Trophoblast cell (in vitro differentiated cells and primary cell): ENCODE measurements at regions not wholly inside any gene's neighbourhood (a gene's known extent, or its start where the extent isn't known, plus 50 kb on each side); places are given as distances from the start of the nearest gene placed in this dataset.

Source experiments
- DNase-seq, 2 donors: peaks; one replicate each; pipeline ENCODE4 v3.0.0-alpha.2; 2016
- H2AFZ ChIP-seq: 2 replicates; pipeline ENCODE4 v1.6.1; 2013; ENCODE audit warnings: low read length, moderate library complexity, mild to moderate bottlenecking; ENCODE audit not compliant: insufficient read depth, poor library complexity
- H2AK5ac ChIP-seq: 2 replicates; pipeline ENCODE4 v1.6.1; 2013; ENCODE audit warnings: mild to moderate bottlenecking, low read length
- H2BK120ac ChIP-seq: 2 replicates; pipeline ENCODE4 v1.6.1; 2013; ENCODE audit warnings: low read length, mild to moderate bottlenecking, moderate library complexity; ENCODE audit not compliant: insufficient read depth, poor library complexity
- H2BK12ac ChIP-seq: 2 replicates; pipeline ENCODE4 v1.6.1; 2013; ENCODE audit warnings: mild to moderate bottlenecking, low read length, moderate library complexity
- H2BK5ac ChIP-seq: 2 replicates; pipeline ENCODE4 v1.6.1; 2013; ENCODE audit warnings: low read length, low read depth, moderate library complexity, mild to moderate bottlenecking; ENCODE audit not compliant: poor library complexity
- H3K14ac ChIP-seq: 2 replicates; pipeline ENCODE4 v1.6.1; 2013; ENCODE audit warnings: mild to moderate bottlenecking, low read length
- H3K18ac ChIP-seq: 2 replicates; pipeline ENCODE4 v1.6.1; 2013; ENCODE audit warnings: mild to moderate bottlenecking, low read length
- H3K23ac ChIP-seq: 2 replicates; pipeline ENCODE4 v1.6.1; 2013; ENCODE audit warnings: low read length
- H3K27ac ChIP-seq: 2 replicates; pipeline ENCODE4 v1.5.1; 2013; ENCODE audit warnings: low read depth, mild to moderate bottlenecking, inconsistent platforms, low read length, moderate library complexity
- H3K27me3 ChIP-seq: 2 replicates; pipeline ENCODE4 v1.6.1; 2013; ENCODE audit warnings: inconsistent platforms, mild to moderate bottlenecking, low read length, moderate library complexity; ENCODE audit not compliant: insufficient read depth
- H3K36me3 ChIP-seq, 2 experiments: 1 replicate in 1 of 2; 2 replicates in 1 of 2; pipeline ENCODE4 v1.6.1; 2013; ENCODE audit warnings: low read length in 2 of 2, mild to moderate bottlenecking in 2 of 2, moderate library complexity in 1 of 2; ENCODE audit not compliant: insufficient read depth in 2 of 2, control insufficient read depth in 1 of 2
- H3K4ac ChIP-seq: 2 replicates; pipeline ENCODE4 v1.6.1; 2013; ENCODE audit warnings: low read depth, mild to moderate bottlenecking, low read length, moderate library complexity
- H3K4me1 ChIP-seq, 2 experiments: 1 replicate in 1 of 2; 2 replicates in 1 of 2; pipeline ENCODE4 v1.6.1; 2013; ENCODE audit warnings: low read length in 2 of 2, mild to moderate bottlenecking in 2 of 2, moderate library complexity in 1 of 2; ENCODE audit not compliant: insufficient read depth in 2 of 2, control insufficient read depth in 1 of 2
- H3K4me2 ChIP-seq: 2 replicates; pipeline ENCODE4 v1.6.1; 2013; ENCODE audit warnings: inconsistent platforms, mild to moderate bottlenecking, low read length, moderate library complexity
- H3K4me3 ChIP-seq: 2 replicates; pipeline ENCODE4 v1.5.1; 2013; ENCODE audit warnings: mild to moderate bottlenecking, low read depth, low read length, inconsistent platforms
- H3K79me1 ChIP-seq: one replicate; pipeline ENCODE4 v1.6.1; 2013; ENCODE audit warnings: low read length
- H3K79me2 ChIP-seq: 2 replicates; pipeline ENCODE4 v1.6.1; 2013; ENCODE audit warnings: low read length, mild to moderate bottlenecking; ENCODE audit not compliant: control insufficient read depth, insufficient read depth, poor library complexity
- H3K9ac ChIP-seq: 2 replicates; pipeline ENCODE4 v1.6.1; 2013; ENCODE audit warnings: mild to moderate bottlenecking, low read length
- H3K9me3 ChIP-seq: 2 replicates; pipeline ENCODE4 v1.6.1; 2013; ENCODE audit warnings: low read depth, mild to moderate bottlenecking, control low read depth, inconsistent platforms, low read length; ENCODE audit not compliant: insufficient read depth
- H4K12ac ChIP-seq: 2 replicates; pipeline ENCODE4 v1.6.1; 2013; ENCODE audit warnings: low read depth, mild to moderate bottlenecking, low read length, moderate library complexity
- H4K8ac ChIP-seq: 2 replicates; pipeline ENCODE4 v1.6.1; 2013; ENCODE audit warnings: low read depth, mild to moderate bottlenecking, low read length, moderate library complexity
- H4K91ac ChIP-seq: one replicate; pipeline ENCODE4 v1.6.1; 2013; ENCODE audit warnings: low read depth, mild to moderate bottlenecking, low read length, moderate library complexity
- WGBS: extraction: QIAGEN DNeasy Blood & Tissue Kit; methylation state at CpG from one replicate; pipeline ENCODE4 v1.1.7; 2013; ENCODE audit warnings: missing lambda C conversion rate; ENCODE audit not compliant: insufficient read length, insufficient coverage; ENCODE audit errors: extremely low coverage; 5-methylcytosine and 5-hydroxymethylcytosine counted together

DNA sequence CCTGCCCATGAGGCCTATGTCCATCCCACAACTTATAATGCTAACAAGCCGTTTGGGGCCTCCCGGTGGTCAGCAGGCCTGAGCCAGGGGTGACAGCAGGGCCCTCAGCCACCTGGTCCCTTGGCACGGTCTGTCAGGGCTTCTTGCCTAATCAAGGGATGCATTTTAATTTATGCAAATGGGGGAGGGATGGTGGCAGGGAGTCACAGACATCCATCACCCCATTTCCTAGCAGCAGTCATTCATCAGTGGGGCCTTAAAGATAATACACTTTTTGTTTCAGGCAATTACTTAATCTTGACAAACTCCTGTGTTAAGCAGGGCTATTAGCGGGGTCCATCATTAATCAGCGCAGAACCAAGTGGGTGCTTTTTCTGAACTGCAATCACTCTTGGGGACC, 174.5 kb downstream of the GLI2 start:
- peaks cover 9% of the 10 kb centered on the region for H3K9me3 ChIP-seq
- no peak overlapping the region for H4K8ac ChIP-seq
- no peak overlapping the region for H2BK12ac ChIP-seq
- no peak overlapping the region for H3K23ac ChIP-seq
- no peak for DNase-seq
- no peak overlapping the region for H3K27ac ChIP-seq
- H3K18ac ChIP-seq = no peak overlapping the region
- H3K4me1 ChIP-seq = peaks cover 6 to 8% of the 10 kb centered on the region in 2 experiments
- H3K4me3 ChIP-seq = no peak overlapping the region
- no peak overlapping the region for H2AK5ac ChIP-seq
- no peak overlapping the region for H3K4ac ChIP-seq
- H2BK120ac ChIP-seq = no peak overlapping the region
- no peak overlapping the region for H3K14ac ChIP-seq
- H3K79me2 ChIP-seq = no peaks in the 10 kb centered on the region
- WGBS = no CpG with 5 or more reads among the region's 5 CpGs
- no peak overlapping the region for H2AFZ ChIP-seq
- no peaks in the 10 kb centered on the region for H3K27me3 ChIP-seq
- H3K36me3 ChIP-seq = no peaks in the 10 kb centered on the region
- H3K79me1 ChIP-seq = no peaks in the 10 kb centered on the region
- no peak overlapping the region for H4K91ac ChIP-seq
- H3K9ac ChIP-seq = no peak overlapping the region
- no peak overlapping the region for H3K4me2 ChIP-seq
- H2BK5ac ChIP-seq = no peak overlapping the region
- no peak overlapping the region for H4K12ac ChIP-seq

DNA sequence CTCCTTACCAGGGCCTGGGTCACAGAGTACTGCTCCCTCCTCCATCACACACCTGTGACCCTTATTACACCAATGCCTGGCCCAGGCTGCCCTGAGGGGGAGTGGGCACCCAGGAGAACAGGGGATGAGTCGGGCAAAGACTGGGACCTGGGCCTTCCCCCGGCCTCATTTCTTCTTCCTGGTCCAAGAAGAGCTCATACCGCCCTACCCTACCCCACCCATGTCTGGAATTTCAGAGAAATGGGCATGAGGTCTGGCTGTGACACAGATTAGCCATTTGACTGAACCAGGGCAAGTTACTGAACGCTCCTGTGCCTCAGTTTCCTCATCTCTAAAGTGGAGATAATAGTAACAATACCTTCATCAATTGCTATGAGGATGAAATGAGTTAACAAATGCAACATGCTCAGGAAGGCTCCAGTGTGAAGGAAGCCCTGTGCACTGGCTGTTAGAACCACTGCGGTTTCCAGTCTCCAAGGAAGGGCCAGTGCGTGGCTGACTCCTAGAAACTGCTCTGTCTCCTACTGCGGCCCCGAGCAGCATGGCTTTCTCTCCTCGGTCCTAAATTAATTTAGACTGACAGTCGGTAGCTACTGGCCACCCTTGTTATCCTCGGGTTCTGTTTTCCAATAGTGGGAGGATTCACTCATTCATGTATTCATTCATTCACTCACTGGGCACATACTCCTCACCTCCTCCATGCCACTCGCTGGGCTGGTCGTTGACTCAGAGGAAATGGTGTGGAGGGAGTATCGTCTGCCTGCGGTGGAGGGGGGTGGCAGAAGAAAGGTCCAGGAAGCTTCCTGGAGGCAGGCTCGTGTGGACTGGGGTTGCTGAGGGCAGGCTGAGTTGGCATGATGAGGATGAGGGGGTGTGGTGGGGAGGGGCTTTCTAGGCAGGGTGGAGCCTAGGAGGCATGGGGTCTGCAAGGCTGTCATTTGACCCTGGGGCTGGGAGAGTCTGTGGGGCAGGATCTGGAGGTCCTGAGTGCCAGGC, 175.6 kb downstream of the GLI2 start:
- H3K4ac ChIP-seq = no peak overlapping the region
- DNase-seq = no peak
- H2BK120ac ChIP-seq = no peak overlapping the region
- no peak overlapping the region for H3K9ac ChIP-seq
- H3K27me3 ChIP-seq = no peaks in the 10 kb centered on the region
- H4K12ac ChIP-seq = no peak overlapping the region
- no peak overlapping the region for H3K4me2 ChIP-seq
- H3K79me1 ChIP-seq = no peaks in the 10 kb centered on the region
- no peak overlapping the region for H2AFZ ChIP-seq
- peaks cover 9% of the 10 kb centered on the region for H3K9me3 ChIP-seq
- no peaks in the 10 kb centered on the region for H3K79me2 ChIP-seq
- H4K8ac ChIP-seq = no peak overlapping the region
- no peak overlapping the region for H2AK5ac ChIP-seq
- H3K14ac ChIP-seq = no peak overlapping the region
- no peak overlapping the region for H2BK12ac ChIP-seq
- no CpG with 5 or more reads among the region's 16 CpGs for WGBS
- H3K4me1 ChIP-seq = peaks cover 9 to 16% of the 10 kb centered on the region in 2 experiments
- H2BK5ac ChIP-seq = no peak overlapping the region
- H3K4me3 ChIP-seq = no peak overlapping the region
- no peak overlapping the region for H4K91ac ChIP-seq
- H3K23ac ChIP-seq = no peak overlapping the region
- H3K27ac ChIP-seq = no peak overlapping the region
- H3K36me3 ChIP-seq = no peaks in the 10 kb centered on the region
- H3K18ac ChIP-seq = no peak overlapping the region

DNA sequence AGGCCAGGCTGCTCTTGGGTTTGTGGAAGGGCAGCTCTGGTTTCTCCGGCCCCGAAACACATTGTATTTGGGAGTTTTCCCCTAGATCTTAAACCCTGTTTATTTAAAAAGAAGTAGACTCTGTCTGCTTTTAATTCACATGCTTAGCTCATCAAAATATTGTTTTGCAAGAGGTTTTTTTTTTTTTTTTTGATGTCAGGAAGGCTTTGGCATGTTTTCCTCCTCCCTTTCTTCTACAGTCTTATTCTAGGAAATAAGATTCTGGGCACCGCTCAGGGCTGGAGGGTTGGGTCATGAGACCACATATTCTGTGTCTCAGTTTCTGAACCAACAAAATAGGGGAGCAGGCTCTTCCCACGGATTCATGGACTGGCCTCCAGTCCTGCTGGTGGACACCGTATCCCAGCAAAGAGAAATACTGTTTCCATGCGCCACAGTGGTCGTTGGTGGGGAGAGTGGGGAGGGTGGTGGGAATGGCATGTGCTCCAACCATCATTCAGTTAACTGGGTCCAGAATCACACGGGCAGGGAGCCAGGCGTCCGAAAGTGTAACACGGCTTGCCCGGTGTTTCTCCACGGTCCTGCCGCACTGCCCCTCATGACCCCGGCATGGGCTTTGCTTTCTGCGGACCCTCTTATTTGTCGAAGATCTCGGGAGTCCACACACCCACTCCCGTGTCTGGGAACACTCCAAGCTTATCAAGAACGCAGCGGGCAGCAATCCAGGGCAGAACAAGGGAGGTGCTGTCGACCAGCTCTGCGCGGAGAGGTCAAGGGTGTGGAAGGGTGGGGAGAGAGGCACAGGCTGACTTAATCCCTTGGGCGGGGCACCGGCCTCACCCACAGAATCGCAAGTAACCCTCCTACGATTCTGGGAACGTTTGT, 176.7 kb downstream of the GLI2 start:
- H3K9me3 ChIP-seq = peaks cover 9% of the 10 kb centered on the region
- no peak overlapping the region for H2AFZ ChIP-seq
- H3K14ac ChIP-seq = no peak overlapping the region
- H3K4me3 ChIP-seq = no peak overlapping the region
- H3K4me2 ChIP-seq = no peak overlapping the region
- H3K27ac ChIP-seq = no peak overlapping the region
- no peak for DNase-seq
- no peak overlapping the region for H4K12ac ChIP-seq
- H3K79me2 ChIP-seq = no peaks in the 10 kb centered on the region
- no peak overlapping the region for H3K18ac ChIP-seq
- H4K8ac ChIP-seq = no peak overlapping the region
- no peak overlapping the region for H3K9ac ChIP-seq
- no peak overlapping the region for H2BK12ac ChIP-seq
- no peaks in the 10 kb centered on the region for H3K36me3 ChIP-seq
- H3K23ac ChIP-seq = no peak overlapping the region
- no peak overlapping the region for H2AK5ac ChIP-seq
- H3K4ac ChIP-seq = no peak overlapping the region
- H4K91ac ChIP-seq = no peak overlapping the region
- no peak overlapping the region for H2BK120ac ChIP-seq
- no peaks in the 10 kb centered on the region for H3K27me3 ChIP-seq
- H2BK5ac ChIP-seq = no peak overlapping the region
- peaks cover 9 to 16% of the 10 kb centered on the region in 2 experiments for H3K4me1 ChIP-seq
- WGBS = no CpG with 5 or more reads among the region's 29 CpGs
- H3K79me1 ChIP-seq = no peaks in the 10 kb centered on the region

DNA sequence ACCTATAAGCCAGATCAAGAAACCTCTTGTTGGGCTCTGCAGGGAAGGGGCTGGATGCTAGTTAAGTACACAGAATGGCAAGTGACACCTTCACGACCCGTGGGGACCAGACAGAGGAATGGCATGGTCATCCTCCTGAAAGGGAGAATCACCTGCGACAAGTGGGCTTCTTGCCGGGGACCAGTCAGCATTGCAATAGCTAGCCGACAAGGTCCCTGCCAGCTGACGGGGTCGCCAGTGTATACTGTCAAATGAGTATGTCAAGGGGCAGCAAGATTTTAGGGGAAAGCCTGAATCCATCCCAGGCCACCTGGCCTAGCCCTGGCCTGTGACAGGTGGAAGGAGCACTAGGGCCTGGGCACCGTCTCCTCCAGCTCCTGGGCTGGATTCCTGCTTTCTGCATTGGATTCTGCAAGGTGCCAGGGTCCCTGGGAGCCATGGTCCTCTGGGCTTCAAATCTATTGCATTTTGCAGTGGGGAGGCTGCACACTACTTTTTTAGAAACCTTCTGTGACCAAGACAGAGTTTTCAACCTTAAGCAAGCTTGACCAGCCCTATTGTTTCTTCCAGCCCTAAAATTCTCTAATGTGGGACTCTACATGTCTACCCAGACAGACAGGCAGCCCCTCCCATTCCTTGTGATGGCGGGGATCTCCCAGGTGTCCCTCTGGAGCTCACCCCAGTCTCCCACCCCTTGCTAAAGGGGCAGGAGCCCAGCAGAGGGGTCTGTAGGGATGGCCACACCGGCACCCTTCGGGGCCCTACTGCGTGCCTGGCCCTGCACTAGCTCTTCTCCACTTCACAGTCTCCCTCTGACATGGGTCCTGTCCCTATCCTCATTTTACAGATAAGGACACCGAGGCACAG, 178.5 kb downstream of the GLI2 start:
- Histone ChIP-seq H3K4ac (no peak overlapping the region), H3K36me3 (no peaks in the 10 kb centered on the region), H3K79me2 (no peaks in the 10 kb centered on the region), H3K27ac (no peak overlapping the region), H3K4me3 (no peak overlapping the region), H3K23ac (no peak overlapping the region), H4K12ac (no peak overlapping the region), H4K91ac (no peak overlapping the region), H2BK5ac (no peak overlapping the region), H4K8ac (no peak overlapping the region), H2BK120ac (no peak overlapping the region), H2AK5ac (no peak overlapping the region), H3K9ac (no peak overlapping the region), H3K18ac (no peak overlapping the region), H3K14ac (no peak overlapping the region), H3K4me1 (peaks cover 9 to 16% of the 10 kb centered on the region in 2 experiments), H2AFZ (no peak overlapping the region), H3K79me1 (no peaks in the 10 kb centered on the region), H3K27me3 (no peaks in the 10 kb centered on the region), H3K4me2 (no peak overlapping the region), H2BK12ac (no peak overlapping the region), H3K9me3 (peaks cover 9% of the 10 kb centered on the region)
- no peak for DNase-seq
- WGBS = no CpG with 5 or more reads among the region's 13 CpGs
